ENCODE measurements at regions not wholly inside any gene's neighbourhood (a gene's known extent, or its start where the extent isn't known, plus 50 kb on each side); places are given as distances from the start of the nearest gene placed in this dataset.

DNA sequence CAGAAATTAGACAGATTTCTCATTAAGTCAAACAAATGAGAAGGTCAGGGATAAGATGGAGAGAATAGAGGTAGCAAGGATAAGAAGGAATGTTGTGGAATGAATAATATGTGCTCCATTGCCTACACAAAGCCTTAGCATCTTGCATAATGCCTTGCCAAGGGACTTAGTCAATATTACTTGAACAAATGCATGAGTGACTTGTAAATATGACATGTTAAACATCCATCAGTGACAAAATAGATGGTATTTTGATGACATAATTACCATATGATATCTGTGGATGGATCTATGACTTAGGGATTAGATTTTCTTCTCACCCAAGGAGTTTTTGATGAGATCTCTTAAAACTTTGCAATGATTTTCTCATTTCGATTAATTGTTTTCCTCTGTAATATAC is 194.1 kb upstream of the RASSF8 start:
- Histone ChIP-seq H3K4me3 (no peak overlapping the region), H3K4me1 (no peaks in the 10 kb centered on the region), H3K27ac (no peak overlapping the region), H3K9me3 (no peaks in the 10 kb centered on the region), H3K36me3 (no peaks in the 10 kb centered on the region), H3K27me3 (no peaks in the 10 kb centered on the region)
- TF ChIP-seq, protein P1, sequence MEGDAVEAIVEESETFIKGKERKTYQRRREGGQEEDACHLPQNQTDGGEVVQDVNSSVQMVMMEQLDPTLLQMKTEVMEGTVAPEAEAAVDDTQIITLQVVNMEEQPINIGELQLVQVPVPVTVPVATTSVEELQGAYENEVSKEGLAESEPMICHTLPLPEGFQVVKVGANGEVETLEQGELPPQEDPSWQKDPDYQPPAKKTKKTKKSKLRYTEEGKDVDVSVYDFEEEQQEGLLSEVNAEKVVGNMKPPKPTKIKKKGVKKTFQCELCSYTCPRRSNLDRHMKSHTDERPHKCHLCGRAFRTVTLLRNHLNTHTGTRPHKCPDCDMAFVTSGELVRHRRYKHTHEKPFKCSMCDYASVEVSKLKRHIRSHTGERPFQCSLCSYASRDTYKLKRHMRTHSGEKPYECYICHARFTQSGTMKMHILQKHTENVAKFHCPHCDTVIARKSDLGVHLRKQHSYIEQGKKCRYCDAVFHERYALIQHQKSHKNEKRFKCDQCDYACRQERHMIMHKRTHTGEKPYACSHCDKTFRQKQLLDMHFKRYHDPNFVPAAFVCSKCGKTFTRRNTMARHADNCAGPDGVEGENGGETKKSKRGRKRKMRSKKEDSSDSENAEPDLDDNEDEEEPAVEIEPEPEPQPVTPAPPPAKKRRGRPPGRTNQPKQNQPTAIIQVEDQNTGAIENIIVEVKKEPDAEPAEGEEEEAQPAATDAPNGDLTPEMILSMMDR (IDR thresholded peaks at IDR 0.05): no peak
- no peak for DNase-seq (ENCODE audit: low spot score)

- no peak overlapping the region for H3K4me3 ChIP-seq
- DNase-seq (ENCODE audit: low spot score): no peak
- H3K9me3 ChIP-seq: no peaks in the 10 kb centered on the region
- no peaks in the 10 kb centered on the region for H3K4me1 ChIP-seq
- no peaks in the 10 kb centered on the region for H3K36me3 ChIP-seq
- H3K27ac ChIP-seq: no peak overlapping the region
- no peaks in the 10 kb centered on the region for H3K27me3 ChIP-seq
- TF ChIP-seq, protein P1 (IDR thresholded peaks at IDR 0.05): no peak
Observed at GRCh38 chr12:25764892-25765291, 193.6 kb upstream of the RASSF8 start.

DNA sequence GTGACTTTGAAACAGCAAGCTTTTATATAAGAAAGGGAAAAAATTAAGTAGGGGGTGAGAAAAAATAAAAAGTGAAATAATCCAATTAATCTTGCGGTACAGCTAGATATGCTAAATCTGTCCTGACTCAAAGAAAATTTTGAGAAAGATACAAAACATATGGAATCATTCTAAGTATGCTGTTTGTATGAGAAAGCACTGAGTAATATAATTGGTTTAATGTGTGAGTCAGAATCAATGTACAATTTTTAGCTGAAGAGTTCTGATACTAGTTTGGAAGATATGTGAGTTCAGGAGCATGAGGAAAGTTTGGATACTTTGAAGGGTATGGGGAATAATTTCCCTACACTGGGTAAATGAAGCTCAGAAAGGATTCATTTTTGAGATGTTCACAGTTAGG is 190.9 kb upstream of the RASSF8 start:
- no peaks in the 10 kb centered on the region for H3K4me1 ChIP-seq
- no peaks in the 10 kb centered on the region for H3K36me3 ChIP-seq
- H3K27ac ChIP-seq: no peak overlapping the region
- no peaks in the 10 kb centered on the region for H3K9me3 ChIP-seq
- DNase-seq (ENCODE audit: low spot score): no peak
- TF ChIP-seq, protein P1 (IDR thresholded peaks at IDR 0.05): no peak
- no peak overlapping the region for H3K4me3 ChIP-seq
- no peaks in the 10 kb centered on the region for H3K27me3 ChIP-seq

- no peak overlapping the region for H3K4me3 ChIP-seq
- no peak for DNase-seq (ENCODE audit: low spot score)
- TF ChIP-seq, protein P1 (IDR thresholded peaks at IDR 0.05): no peak
- no peak overlapping the region for H3K27ac ChIP-seq
- no peaks in the 10 kb centered on the region for H3K36me3 ChIP-seq
- H3K4me1 ChIP-seq: no peaks in the 10 kb centered on the region
- H3K27me3 ChIP-seq: no peaks in the 10 kb centered on the region
- no peaks in the 10 kb centered on the region for H3K9me3 ChIP-seq
Observed at GRCh38 chr12:25768151-25768550, 190.3 kb upstream of the RASSF8 start.

GRCh38 chr12:25769082-25769945 is 189.2 kb upstream of the RASSF8 start:
- H3K36me3 ChIP-seq: no peaks in the 10 kb centered on the region
- DNase-seq (ENCODE audit: low spot score): no peak
- TF ChIP-seq, protein P1 (IDR thresholded peaks at IDR 0.05): no peak
- no peak overlapping the region for H3K27ac ChIP-seq
- no peaks in the 10 kb centered on the region for H3K4me1 ChIP-seq
- no peak overlapping the region for H3K4me3 ChIP-seq
- no peaks in the 10 kb centered on the region for H3K9me3 ChIP-seq
- H3K27me3 ChIP-seq: no peaks in the 10 kb centered on the region

DNA sequence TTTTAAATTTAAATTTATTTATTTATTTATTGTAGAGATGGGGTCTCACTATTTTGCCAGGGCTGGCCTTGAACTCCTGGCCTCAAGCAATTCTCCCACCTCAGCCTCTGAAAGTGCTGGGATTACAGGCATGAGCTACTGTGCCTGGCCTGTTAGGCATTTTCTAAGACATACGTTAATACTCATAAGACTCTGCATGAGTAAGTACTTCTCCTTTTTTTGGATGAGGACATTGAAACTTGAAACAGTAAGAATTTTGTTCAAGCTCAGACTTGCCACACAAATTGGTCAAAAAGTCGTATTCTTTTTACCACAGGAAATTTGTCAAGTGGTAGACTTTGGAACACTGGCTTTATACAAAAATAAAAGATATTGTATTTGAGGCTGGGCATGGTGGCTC is 187.4 kb upstream of the RASSF8 start:
- Histone ChIP-seq H3K4me1 (no peaks in the 10 kb centered on the region), H3K9me3 (no peaks in the 10 kb centered on the region), H3K27ac (no peak overlapping the region), H3K36me3 (no peaks in the 10 kb centered on the region), H3K4me3 (no peak overlapping the region), H3K27me3 (no peaks in the 10 kb centered on the region)
- DNase-seq (ENCODE audit: low spot score): no peak
- TF ChIP-seq, protein P1 (IDR thresholded peaks at IDR 0.05): no peak
